ENCODE measurements at regions not wholly inside any gene's neighbourhood (a gene's known extent, or its start where the extent isn't known, plus 50 kb on each side); places are given as distances from the start of the nearest gene placed in this dataset.

DNA sequence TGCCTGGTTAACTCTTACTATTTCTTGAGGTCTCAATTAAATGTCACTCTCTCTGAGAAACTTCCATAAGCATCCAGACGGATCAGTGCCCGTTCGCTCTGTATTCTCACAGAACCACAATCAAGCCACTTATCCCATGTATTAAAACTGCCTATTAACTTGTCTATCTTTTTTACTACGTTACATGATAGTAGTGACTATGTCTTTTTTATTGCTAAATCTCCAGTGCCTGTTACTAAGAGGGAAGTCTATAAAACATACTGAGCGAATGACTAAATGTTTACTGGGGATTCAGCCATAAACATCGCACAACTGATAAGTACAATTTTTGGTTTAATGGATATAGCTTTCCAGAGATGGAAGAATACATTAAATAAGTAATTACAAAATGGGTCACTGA lies 399.9 kb downstream of the NXPH1 start:
- no peaks in the 10 kb centered on the region for H3K4me1 ChIP-seq
- intact Hi-C loops (cut with DNase I; ENCODE audit: low total_unique reads): no loop called here
- WGBS, 5 donors: 71 to 82% (median 73%) methylated on average over 6 of the region's 6 CpGs

GRCh38 chr7:8841171-8841570 lies 407.8 kb downstream of the NXPH1 start:
- H3K9me3 ChIP-seq: no peaks in the 10 kb centered on the region
- no peak for DNase-seq
- H3K4me1 ChIP-seq: no peaks in the 10 kb centered on the region
- H3K36me3 ChIP-seq: no peaks in the 10 kb centered on the region
- no peak overlapping the region for H3K27ac ChIP-seq
- H3K4me3 ChIP-seq: no peak overlapping the region
- TF ChIP-seq POLR2AphosphoS5 (IDR thresholded peaks at IDR 0.05) (no peak), POLR2A (IDR thresholded peaks at IDR 0.05) (no peak), EP300 (IDR thresholded peaks at IDR 0.05) (no peak)
- TF ChIP-seq, protein P1, sequence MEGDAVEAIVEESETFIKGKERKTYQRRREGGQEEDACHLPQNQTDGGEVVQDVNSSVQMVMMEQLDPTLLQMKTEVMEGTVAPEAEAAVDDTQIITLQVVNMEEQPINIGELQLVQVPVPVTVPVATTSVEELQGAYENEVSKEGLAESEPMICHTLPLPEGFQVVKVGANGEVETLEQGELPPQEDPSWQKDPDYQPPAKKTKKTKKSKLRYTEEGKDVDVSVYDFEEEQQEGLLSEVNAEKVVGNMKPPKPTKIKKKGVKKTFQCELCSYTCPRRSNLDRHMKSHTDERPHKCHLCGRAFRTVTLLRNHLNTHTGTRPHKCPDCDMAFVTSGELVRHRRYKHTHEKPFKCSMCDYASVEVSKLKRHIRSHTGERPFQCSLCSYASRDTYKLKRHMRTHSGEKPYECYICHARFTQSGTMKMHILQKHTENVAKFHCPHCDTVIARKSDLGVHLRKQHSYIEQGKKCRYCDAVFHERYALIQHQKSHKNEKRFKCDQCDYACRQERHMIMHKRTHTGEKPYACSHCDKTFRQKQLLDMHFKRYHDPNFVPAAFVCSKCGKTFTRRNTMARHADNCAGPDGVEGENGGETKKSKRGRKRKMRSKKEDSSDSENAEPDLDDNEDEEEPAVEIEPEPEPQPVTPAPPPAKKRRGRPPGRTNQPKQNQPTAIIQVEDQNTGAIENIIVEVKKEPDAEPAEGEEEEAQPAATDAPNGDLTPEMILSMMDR (IDR thresholded peaks at IDR 0.05): no peak
- H3K27me3 ChIP-seq: no peaks in the 10 kb centered on the region
- intact Hi-C loops (cut with DNase I; ENCODE audit: low total_unique reads): no loop called here

More for the DNA sequence above, 399.9 kb downstream of the NXPH1 start:
- Histone ChIP-seq H3K27me3 (no peaks in the 10 kb centered on the region), H3K4me3 (no peak overlapping the region), H3K9me3 (no peaks in the 10 kb centered on the region), H3K27ac (no peak overlapping the region), H3K36me3 (no peaks in the 10 kb centered on the region)
- DNase-seq: no peak
- TF ChIP-seq POLR2AphosphoS5 (IDR thresholded peaks at IDR 0.05) (no peak), POLR2A (IDR thresholded peaks at IDR 0.05) (no peak), EP300 (IDR thresholded peaks at IDR 0.05) (no peak)
- TF ChIP-seq, protein P1 (IDR thresholded peaks at IDR 0.05): no peak

- 76 to 96% (median 89%) methylated on average over 2 of the region's 2 CpGs for WGBS, 5 donors
- no peak overlapping the region for H3K4me3 ChIP-seq
- no peaks in the 10 kb centered on the region for H3K27me3 ChIP-seq
- H3K9me3 ChIP-seq: peaks cover 0 to 4% (median 2%) of the 10 kb centered on the region in 4 donors
- no peak overlapping the region for H3K27ac ChIP-seq
- no peak for TF ChIP-seq POLR2A (IDR thresholded peaks at IDR 0.05)
- no peak for TF ChIP-seq POLR2AphosphoS5 (IDR thresholded peaks at IDR 0.05)
- no peak for TF ChIP-seq EP300 (IDR thresholded peaks at IDR 0.05)
- TF ChIP-seq, protein P1 (IDR thresholded peaks at IDR 0.05): no peak
- intact Hi-C loops (cut with DNase I; ENCODE audit: low total_unique reads): no loop called here
- no peak for DNase-seq
- H3K36me3 ChIP-seq: no peaks in the 10 kb centered on the region
- H3K4me1 ChIP-seq: no peaks in the 10 kb centered on the region
Observed at GRCh38 chr7:8871716-8872115, 438.3 kb downstream of the NXPH1 start.

GRCh38 chr7:8881916-8882315 lies 448.5 kb downstream of the NXPH1 start:
- no peaks in the 10 kb centered on the region for H3K27me3 ChIP-seq
- no peaks in the 10 kb centered on the region for H3K36me3 ChIP-seq
- WGBS, 5 donors: 62 to 89% (median 72%) methylated on average over 2 of the region's 2 CpGs
- intact Hi-C loops (cut with DNase I; ENCODE audit: low total_unique reads): no loop called here
- TF ChIP-seq, protein P1 (IDR thresholded peaks at IDR 0.05): no peak
- TF ChIP-seq POLR2AphosphoS5 (IDR thresholded peaks at IDR 0.05): no peak
- TF ChIP-seq POLR2A (IDR thresholded peaks at IDR 0.05): no peak
- TF ChIP-seq EP300 (IDR thresholded peaks at IDR 0.05): no peak
- H3K9me3 ChIP-seq: no peaks in the 10 kb centered on the region
- no peaks in the 10 kb centered on the region for H3K4me1 ChIP-seq
- no peak for DNase-seq
- no peak overlapping the region for H3K4me3 ChIP-seq
- no peak overlapping the region for H3K27ac ChIP-seq
